ENCODE measurements at regions not wholly inside any gene's neighbourhood (a gene's known extent, or its start where the extent isn't known, plus 50 kb on each side); places are given as distances from the start of the nearest gene placed in this dataset.
A peak's percentile ranks its signal among the peaks of the same experiment; 100 is the strongest.

DNA sequence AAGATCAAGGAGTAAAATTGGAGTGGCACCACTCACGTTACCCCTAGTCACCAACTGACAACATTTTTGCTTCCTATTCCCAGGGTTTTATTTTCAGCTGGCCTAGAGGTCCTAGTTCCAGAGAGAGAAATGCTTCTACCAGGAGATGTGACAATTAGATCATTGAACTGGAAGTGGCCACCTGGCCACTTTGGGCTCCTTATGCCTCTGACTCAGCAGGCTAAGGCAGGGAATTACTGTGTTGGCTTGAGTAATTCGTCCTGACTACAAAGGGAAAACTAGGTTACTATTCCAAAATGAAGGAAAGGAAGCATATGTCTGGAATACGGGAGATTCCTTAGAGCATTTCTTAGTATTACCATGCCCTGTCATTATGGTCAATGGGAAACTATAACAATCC, 831.6 kb upstream of the NDST4 start:
- no peak for DNase-seq

DNA sequence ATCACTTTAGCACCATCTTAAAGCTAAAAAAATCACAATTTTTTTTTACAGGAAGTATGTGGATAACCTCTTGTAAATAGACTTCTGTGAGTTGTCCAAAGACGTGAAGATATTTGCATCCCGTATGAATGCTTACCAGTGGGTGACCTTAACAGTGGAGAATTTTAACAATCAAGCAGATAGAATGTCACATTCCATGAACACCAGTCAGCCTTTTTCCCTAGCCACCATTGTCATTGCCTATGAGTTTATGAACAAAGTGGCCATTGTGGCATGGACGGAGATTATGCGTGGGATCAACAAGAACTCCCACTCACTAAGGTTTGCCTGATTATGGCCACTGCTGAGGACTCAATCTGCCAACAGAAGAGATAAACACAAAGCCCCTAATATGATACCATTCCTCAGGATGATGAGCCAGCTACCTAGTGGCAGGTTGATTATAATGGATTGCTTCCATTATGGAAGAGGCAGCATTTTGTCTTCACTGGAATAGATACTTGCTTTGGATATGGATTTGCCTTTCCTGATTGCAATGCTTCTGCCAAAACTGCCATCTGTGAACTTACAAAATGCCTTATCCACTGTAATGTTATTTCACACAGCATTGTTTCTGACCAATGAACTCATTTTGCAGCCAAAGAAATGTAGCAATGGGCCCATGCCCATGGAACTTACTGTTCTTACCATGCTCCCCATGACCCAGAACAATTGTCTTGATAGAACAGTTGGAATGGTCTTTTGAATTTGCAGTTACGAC, 830.9 kb upstream of the NDST4 start:
- DNase-seq: no peak

DNA sequence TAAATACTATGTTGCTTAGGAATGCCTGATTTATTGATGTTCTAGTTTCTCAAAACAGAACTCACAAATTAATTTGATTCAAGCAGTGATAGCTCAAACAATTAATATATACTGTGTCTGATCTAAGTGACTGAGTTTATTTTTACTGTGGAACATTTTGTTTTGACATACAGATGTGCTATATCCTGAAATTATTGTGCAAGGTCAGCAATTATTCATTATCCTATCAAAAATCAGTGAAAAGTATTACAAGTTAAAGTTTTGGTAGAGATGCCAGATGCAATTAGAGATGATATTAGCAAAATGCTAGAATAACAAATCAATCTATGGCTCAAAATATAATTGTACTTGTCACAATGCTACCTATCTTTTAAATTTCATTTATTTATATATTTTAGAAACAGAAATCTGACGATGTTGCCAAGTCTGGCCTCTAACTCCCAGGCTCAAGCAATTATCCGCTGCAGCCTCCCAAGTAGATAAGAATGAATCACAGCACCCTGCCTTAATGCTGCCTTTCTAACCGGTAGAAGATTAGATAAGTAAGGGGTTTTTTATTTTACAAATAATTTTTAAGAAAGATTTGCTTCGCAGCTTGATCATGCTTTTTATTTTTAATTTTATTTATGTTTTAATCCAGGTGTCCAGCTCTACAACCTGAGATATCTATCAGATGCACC, 825.5 kb upstream of the NDST4 start:
- no peak for DNase-seq

DNA sequence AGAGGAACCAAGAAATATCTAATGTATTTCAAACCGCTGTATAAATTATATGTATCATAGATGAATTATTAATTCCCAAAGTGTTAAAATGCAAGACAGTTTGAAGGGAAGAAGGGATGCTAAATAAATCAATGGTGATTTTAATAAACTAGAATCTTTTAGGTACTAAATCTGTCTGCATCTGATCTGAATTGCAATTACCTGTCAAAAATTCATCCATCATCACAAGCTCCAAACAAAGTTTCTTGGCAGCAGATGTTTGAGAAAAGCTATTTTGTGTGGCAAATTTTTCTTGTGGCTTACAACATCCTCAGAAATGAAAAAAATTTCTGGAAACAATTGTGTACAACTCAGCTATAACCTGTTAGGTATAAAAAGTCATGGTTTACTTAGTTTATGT, 816.0 kb upstream of the NDST4 start:
- no peak for DNase-seq

DNA sequence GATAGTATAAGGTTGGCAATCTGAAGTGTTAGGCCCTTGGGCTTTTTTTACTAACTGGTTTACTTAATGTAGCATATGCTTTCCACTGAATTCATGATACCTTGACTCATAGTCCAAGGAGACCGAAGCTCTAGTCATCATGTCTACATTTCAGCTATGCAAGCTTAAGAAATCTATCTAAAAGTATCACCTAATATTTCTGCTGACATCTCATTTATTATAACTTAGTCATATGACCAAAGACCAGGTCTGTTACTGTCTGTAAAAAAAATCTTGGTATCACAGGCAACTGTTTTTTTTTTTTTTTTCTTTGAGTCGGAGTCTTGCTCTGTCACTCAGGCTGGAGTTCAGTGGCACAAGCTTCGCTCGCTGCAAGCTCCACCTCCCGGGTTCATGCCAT, 814.0 kb upstream of the NDST4 start:
- DNase-seq: no peak

DNA sequence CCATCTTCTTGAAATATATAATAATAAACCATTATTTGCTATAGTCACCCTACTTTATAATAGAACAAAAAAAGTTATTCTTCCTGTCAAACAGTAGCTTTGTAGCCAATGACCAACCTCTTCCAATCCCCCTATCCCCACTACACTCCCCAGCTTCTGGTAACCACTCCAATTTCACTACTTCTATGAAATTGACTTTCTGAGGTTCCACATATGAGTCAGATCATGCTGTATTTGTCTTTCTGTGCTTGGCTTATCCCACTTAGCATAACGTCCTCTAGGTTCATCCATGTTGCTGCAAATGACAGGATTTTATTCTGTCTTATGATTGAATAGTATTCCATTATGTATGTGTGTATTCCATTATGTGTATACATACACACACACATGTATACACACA, 809.7 kb upstream of the NDST4 start:
- DNase-seq: no peak

DNA sequence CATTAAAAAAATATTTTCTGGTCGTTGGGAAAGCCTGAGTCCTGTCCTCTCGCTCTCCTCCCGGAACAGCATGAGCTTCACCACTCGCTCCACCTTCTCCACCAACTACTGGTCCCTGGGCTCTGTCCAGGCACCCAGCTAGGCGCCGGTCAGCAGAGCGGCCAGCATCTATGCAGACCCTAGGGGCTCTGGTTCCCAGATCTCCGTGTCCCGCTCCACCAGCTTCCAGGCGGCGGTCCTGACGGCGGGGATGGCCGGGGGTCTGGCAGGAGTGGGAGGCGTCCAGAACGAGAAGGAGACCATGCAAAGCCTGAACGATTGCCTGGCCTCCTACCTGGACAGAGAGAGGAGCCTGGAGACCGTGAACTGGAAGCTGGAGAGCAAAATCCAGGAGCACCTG, 807.2 kb upstream of the NDST4 start:
- no peak for DNase-seq

DNA sequence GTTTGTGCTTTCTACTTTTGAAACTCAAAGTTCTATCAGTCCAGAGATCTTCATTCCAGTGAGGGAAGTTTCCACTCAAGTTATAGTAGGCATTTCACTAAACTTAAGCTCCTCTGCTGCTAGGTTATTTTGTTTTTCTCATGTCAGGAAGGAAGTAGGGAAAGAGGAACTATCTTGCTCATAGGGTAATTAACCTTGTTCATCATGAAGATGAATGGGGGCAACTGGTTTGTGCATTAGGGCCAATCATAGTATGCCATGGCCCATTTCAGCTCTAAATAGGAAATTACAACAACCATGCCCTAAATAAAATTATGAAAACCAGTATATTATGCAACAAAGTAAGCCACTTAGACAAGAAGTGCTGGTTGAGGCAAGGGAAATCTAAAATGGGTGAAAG, 804.7 kb upstream of the NDST4 start:
- DNase-seq: no peak

DNA sequence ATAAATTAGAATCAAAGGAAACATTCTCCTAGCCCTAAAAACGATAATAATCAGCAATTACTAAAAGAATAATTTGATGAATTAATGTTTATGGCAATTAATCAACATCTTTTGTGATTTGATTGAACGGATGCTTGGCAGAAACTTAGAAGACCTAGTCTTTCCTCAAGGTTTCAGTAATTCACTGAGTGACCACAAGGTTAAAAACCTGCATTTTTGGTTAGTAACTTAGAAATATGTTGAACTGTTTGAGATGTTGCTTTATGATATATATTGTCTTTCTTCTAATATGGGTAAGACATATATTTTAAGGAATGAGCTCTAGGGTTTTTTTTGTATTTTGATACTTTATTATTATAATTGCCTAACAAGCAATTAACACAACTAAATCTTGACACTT, 793.0 kb upstream of the NDST4 start:
- DNase-seq: no peak

DNA sequence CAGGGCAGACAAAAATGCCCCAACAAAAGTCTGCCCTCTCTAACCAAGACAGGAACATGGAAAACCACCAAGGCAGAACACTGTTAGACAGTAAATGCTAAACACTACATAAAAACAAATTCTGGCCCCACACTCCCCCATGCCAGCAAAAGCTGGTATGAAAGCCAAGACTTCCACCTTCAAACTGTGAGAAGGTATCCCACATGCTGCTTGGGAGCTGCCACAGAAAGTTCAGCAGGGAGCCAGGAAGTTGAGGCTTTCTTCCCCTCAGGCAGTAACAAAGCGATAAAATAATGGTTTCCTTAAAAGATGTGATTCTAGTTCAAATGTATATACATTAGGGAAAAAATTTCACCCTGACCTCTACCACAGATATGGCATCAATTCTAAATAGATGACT, 770.4 kb upstream of the NDST4 start:
- DNase-seq: no peak

DNA sequence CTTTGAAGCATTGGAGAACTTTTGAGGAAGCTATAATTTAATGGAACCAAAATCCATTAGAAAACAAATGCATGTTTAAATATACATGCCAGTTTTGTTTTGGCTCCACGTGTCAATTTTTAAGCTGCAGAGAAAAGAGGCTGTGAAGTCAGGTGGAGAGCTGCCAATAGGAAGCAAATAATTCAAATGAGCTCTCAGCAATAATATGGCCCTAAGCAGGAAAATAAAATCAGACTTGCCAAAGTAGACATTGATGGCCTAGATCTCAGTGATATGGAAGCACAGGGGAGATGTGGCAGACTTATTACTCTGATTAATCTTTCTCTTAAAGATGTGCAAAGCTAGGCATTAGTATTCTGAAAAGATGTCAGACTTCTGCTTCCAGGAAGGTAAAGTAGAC, 769.8 kb upstream of the NDST4 start:
- no peak for DNase-seq

DNA sequence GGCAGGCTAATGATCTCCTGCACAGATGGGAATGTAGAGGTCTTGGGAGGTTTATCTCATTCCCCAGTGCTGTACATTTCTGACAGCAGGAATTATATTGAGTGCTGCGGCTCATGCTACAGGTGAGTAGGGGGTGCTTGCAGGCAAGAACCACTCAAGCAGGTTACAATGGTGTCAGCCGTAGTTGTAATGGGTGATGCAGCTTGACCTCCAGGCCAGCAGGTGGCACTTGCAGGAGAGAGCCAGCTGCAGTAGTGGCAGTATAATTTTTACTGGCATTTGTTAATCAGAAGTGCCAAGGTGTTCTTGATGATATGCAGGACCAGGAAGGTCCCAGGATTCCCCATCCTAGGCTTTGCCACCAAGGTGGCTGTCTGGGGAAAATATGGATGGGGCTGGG, 759.6 kb upstream of the NDST4 start:
- DNase-seq: no peak

DNA sequence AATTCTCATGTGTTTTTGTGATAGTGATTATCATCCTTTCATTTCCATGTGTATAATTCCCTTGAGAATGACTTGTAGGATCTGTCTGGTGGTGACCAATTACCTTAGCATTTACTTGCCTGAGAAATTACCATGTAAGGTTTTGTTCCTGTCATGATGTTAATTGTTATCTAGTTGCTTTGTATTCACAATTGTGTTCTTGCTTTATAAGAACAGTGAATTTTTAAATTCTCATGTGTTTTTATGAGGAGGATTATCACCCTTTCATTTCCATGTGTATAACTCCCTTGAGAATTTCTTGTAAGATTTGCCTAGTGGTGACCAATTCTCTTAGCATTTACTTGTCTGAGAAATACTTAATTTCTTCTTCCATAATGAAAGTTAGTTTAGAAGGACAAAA, 758.2 kb upstream of the NDST4 start:
- no peak for DNase-seq

DNA sequence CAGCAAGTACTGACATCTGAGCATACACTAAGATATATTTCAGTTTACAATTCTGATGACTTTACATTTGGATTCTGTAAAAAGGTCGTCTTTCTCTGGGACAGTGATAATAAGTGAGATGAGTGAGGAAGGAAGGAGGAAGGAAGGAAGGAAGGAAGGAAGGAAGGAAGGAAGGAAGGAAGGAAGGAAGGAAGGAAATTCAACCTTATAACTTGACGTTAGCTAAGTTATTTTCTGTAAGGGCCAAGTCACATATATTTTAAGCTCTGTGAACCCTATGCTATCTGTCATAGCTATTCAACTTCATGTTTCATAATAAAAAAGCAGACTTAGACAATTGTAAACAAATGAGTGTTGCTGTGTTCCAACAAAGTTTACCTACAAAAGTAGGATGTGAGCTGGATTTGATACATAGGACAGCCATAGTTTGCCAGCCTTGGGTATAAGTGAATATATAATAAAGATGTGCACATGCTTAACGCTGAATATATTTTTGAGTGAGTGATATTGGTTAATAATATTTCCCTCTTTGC, 753.0 kb upstream of the NDST4 start:
- DNase-seq: no peak

DNA sequence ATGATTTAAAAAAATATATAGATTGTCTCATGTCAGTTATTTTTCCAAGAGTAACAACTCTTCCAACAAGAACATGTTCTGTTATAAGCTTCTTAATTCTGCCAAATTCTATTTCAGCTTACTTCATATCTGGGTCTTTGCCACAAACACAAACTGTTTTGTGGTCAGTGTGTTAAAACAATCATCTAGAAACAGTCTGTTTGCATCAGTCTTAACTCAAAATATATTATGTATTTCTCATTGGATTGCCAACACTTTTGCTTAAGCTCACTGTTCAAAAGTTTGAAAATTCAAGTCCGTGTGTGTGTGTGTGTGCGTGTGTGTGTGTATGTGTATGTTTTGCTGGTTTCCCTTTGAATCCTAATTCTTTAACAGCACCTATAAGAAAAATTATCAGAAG, 752.3 kb upstream of the NDST4 start:
- DNase-seq: no peak

DNA sequence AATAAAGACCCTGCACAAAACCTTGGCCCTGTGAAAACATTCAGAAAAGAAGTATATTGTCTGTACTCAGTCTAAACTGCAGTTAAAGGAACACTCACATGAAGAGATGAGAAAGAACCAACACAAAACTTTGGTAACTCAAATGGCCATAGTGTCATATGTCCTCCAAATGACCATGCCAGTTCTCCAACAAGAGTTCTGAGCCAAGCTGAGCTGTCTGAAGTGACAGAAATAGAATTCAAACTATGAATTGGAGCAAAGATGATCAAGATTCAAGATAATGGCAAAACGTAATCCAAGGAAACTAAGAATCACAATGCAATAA, 739.3 kb upstream of the NDST4 start:
- DNase-seq: no peak

DNA sequence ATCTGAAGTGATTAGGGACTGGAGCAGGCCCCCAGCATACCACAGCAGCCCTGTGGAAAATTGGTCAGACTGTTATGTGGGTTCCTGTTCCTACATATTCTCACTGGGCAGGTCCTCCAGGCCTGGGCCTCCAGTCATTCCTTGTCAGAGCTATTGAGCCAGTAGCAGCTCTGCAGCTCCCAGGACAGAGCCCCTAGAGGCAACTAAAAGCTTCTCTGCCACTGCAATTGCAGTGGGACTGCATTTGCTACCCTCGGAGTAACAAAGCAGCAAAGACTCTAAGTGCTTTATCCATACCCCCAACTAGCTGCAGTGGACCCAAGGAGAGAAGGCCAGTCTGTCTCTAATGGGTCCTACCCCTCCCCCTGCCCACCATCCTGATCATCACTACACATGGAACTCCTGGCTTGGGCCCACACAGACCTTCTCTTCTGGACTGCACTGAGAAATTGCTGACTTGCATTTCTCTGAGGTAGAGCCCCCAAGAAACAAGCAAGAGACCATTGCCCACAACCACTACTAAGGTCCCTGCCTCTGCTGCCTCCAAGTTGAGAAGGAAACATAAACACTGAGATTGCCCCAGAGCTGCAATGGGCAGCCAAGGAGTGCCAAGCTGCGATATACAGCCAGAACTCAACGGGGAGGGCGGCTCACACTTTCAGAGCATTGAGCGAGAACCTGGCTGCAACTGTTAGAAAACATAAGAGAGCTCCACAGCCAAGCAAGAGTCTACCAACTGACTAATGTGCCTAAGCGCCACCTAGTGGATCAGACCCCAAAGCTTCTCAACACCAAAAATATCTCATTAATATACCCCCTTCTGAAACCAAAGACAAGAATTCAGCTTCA, 738.7 kb upstream of the NDST4 start:
- DNase-seq: peak in 15 of 56 donors; percentile 1 to 54 (median 7)

DNA sequence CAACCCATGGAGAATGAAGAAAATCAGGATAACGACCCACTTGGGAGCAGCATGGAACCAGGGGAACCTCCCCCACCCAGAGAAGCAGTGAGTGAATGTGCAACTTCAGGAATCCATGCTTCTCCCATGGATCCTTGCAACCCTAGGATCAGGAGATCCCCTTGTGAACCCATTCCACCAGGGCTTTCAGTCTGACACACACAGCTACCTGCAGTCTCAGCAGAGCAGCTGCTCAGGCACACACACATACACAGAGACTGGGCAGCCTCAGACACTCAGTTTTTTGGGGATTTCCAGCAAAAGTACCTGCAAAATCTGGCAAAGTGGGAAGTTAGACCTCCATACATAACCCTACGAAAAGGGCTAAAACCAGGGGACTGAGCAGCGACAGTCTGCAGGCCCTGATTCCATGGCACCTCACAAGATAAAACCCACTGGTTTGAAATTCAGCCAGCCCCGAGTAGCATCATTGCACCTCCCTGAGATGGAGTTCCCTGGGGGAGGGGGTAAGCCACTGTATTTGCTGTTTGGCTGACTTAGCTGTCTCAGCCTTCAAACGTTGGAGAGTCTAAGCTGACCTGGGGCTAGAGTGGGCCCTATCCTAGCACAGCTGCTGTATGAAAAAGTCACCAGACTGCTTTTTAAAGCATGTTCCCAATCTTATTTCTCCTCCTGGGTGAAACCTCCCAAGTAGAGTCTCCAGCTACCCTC, 737.5 kb upstream of the NDST4 start:
- no peak for DNase-seq

DNA sequence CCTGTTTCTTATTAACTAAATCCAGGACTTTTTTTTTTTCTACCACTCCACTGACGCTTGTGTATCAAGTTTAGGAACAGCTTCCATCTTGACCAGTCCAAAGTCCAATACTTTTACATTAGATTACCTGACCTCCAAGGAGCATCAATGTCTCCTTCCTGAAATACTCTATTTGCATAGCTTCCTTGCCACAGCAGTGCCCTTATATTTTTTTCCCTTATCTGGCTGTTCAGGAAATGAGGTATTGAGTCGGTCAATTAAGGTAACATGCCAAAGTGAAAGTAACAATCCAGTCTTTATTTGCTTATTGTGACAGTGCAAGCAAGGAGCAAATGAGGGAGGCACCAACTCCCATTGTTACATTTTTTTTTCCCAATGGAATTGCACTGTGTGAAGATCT, 730.8 kb upstream of the NDST4 start:
- no peak for DNase-seq

DNA sequence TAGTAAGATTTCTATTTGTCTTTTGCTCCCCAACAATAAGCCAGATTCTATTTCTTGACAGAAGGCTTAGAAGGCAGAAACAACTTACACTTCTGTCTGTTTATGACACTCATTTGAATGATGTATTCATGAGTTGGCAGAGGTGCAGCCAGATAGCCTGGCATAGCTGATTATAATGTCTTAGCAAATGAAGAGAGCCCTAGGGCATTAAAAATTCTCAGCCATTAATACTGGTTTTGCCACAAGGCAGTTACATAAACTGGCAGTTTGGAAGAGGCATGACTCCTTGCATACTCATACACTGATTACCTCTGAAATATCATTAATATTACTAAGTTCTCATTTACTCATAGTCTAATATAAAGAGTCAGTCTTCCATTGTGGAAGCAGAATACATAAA, 728.5 kb upstream of the NDST4 start:
- DNase-seq: no peak

DNA sequence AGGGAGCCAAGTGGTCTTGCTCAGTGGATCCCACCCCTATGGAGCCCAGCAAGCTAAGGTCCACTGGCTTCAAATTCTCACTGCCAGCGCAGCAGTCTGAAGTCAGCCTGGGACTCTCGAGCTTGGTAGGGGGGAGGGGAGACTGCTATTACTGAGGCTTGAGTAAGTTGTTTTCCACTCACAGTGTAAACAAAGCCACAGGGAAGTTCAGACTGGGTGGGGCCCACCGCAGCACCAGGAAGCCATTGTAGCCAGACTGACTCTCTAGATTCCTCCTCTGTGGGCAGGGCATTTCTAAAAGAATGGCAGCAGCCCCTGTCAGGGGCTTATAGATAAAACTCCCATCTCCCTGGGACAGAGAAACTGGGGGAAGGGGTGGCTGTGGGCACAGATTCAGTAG, 721.0 kb upstream of the NDST4 start:
- no peak for DNase-seq

DNA sequence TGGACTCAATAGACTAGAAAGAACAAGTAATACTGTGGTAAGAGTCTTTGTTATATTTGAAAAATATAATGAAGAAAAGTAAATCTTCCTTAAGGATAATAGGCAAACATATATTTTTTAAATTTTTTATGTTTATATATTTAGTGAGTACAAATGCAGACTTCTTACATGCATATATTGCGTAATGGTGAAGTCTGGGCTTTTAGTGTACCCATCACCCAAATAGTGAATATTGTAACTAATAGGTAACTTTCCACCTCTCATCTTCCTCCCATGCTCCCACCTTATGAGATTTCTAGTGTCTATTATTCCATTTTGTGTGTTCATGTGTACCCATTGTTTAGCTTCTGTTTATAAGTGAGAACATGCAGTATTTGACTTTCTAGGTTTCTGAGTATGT, 711.2 kb upstream of the NDST4 start:
- no peak for DNase-seq
